ENCODE measurements at regions not wholly inside any gene's neighbourhood (a gene's known extent, or its start where the extent isn't known, plus 50 kb on each side); places are given as distances from the start of the nearest gene placed in this dataset.
"Not testable (repeated sequence)": the region's sequence is repeated elsewhere in the genome, so short reads cannot be mapped to it uniquely, and the experiment has no call there.

DNA sequence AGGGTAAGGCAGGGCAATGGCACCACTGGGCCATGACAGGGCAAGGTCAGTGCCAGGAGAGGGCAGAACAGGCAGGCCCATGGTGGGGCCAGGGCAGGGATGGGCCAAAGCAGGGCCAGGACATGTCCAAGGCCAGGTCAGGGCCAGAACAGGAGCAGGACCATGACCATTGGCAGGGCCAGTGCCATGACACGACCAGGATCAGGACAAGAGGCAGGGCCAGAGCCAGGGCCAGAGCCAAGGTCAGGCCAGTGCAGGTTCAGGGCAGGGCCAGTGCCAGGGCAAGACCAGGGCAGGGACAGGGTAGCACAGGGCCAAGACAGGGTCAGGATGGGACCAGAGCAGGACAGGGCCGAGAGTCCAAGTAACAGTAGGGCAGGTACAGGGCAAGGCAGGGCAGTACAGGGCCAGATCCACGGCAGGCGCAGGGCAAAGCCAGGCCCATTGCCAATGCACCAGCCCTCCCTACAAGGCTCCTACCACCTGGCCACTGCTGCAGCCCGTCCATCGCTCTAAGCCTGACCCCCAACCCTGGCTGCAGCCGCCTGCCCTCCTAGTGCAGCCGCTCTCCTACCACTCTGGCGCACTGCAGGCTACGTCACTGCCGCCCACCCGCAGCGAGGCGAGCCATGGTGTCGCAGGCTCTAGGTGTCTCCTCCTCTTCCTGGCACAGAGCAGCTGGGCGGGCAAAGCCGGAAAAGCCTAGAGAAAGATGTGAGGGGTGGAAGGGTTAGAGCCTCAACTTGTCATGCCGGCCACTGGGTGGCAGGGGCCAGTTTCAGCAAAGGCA, 2876.3 kb downstream of the RPIA start:
- H2BK20ac ChIP-seq (ENCODE audit: low read depth, low read length); H3K4me3 ChIP-seq (ENCODE audit: insufficient read depth, low read depth, low read length); H2BK120ac ChIP-seq (ENCODE audit: low read depth, low read length); H3K4ac ChIP-seq (ENCODE audit: low read depth, low read length); H3K79me1 ChIP-seq (ENCODE audit: low read depth in 1 of 2, low read length in 2 of 2); H4K5ac ChIP-seq (ENCODE audit: low read depth, low read length); H4K91ac ChIP-seq (ENCODE audit: insufficient read depth, low read depth, low read length); CTCF ChIA-PET; DNase-seq; H2AK5ac ChIP-seq (ENCODE audit: low read depth, low read length); dilution Hi-C loops (cut with HindIII; ENCODE audit: low sequenced_read_pairs, unreplicated experiment); in situ Hi-C loops (cut with MboI; ENCODE audit: low sequenced_read_pairs); H3K18ac ChIP-seq (ENCODE audit: low read depth, low read length); POLR2A ChIA-PET (ENCODE audit: unreplicated experiment); BruUV-seq (replicated peaks); H2BK5ac ChIP-seq (ENCODE audit: low read depth, low read length, poor library complexity, severe bottlenecking); H3K4me1 ChIP-seq (ENCODE audit: control insufficient read depth, insufficient read depth, low read length); H3K23ac ChIP-seq (ENCODE audit: low read depth, low read length); H3K14ac ChIP-seq (replicated peaks; ENCODE audit: low read depth, low read length); H3K9me3 ChIP-seq (ENCODE audit: control insufficient read depth, insufficient read depth, low read length); H2AFZ ChIP-seq (replicated peaks; ENCODE audit: low read length, poor library complexity); H3K4me2 ChIP-seq (ENCODE audit: low read depth, low read length); H3K27ac ChIP-seq (ENCODE audit: insufficient read depth, low read length); H2BK15ac ChIP-seq (ENCODE audit: low read depth, low read length); H3K56ac ChIP-seq (ENCODE audit: extremely low read depth, insufficient read depth, low read length); H4K20me1 ChIP-seq (ENCODE audit: insufficient read depth, low read length); H2AK9ac ChIP-seq (replicated peaks; ENCODE audit: low read depth, low read length, poor library complexity); H3K9me1 ChIP-seq (ENCODE audit: insufficient read depth, low read length); H3K27me3 ChIP-seq (ENCODE audit: control insufficient read depth, insufficient read depth, low read length); H4K8ac ChIP-seq (ENCODE audit: low read depth in 2 of 2, low read length in 2 of 2); H3K9ac ChIP-seq (ENCODE audit: low read depth, low read length); H3K36me3 ChIP-seq (ENCODE audit: control insufficient read depth, insufficient read depth, low read length); intact Hi-C loops (cut with micrococcal nuclease); ATAC-seq (ENCODE audit: low read depth): not testable (repeated sequence)
- 100% methylated on average over 2 of the region's 18 CpGs; no CpG with 5 or more reads in 1 of the 2 experiments for WGBS, 2 experiments (ENCODE audit: extremely low coverage in 2 of 2, insufficient read length in 1 of 2)

DNA sequence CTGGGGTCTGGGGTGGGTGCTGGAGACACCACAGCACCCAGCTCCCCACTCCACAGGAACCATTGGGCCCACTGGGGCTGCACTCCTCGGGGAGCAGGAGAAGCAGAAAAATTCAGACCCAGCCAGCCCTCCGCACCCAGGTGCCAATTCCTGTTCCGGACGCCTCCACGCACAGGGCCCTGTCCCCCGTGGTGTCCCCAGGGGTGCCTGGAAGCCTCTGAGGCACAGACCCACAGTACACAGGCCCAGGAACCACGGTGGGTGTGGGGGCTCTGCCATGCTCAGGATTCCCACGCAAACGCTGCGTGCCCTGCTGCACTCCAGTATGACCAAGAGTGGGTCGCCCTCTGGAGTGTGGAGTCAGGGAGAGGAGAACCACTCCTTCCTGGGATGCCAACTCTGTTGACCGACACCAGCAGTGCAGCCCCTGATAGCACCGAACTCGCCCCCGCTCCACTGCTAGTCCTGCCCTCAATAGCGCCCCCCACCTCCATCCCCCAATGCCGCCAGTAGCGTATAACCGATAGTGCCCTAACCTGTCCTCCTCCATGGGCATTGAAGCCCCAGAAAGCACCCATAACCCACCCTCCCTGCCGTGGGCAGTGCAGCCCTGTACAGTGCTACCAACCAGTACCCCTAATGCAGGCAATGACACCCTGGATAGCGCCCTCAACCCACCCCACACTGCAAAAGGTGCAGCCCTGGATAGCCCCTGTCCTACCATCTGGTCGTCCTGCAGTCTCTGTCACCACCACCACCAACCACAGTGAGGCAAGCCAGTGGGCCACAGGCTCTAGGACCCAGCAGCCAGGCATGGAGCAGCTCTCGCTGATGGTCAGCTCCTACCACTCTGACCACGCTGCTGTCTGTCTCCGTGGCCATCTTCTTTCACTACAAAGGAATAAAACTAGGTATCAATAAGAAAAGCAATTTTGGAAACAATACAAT, 2877.2 kb downstream of the RPIA start:
- CTCF ChIA-PET; H3K4me1 ChIP-seq (ENCODE audit: control insufficient read depth, insufficient read depth, low read length); H3K9ac ChIP-seq (ENCODE audit: low read depth, low read length); H3K18ac ChIP-seq (ENCODE audit: low read depth, low read length); in situ Hi-C loops (cut with MboI; ENCODE audit: low sequenced_read_pairs); H2AFZ ChIP-seq (replicated peaks; ENCODE audit: low read length, poor library complexity); DNase-seq; H3K9me3 ChIP-seq (ENCODE audit: control insufficient read depth, insufficient read depth, low read length); H3K4me2 ChIP-seq (ENCODE audit: low read depth, low read length); H2BK5ac ChIP-seq (ENCODE audit: low read depth, low read length, poor library complexity, severe bottlenecking); H3K4me3 ChIP-seq (ENCODE audit: insufficient read depth, low read depth, low read length); H3K36me3 ChIP-seq (ENCODE audit: control insufficient read depth, insufficient read depth, low read length); H3K4ac ChIP-seq (ENCODE audit: low read depth, low read length); H4K20me1 ChIP-seq (ENCODE audit: insufficient read depth, low read length); ATAC-seq (ENCODE audit: low read depth); POLR2A ChIA-PET (ENCODE audit: unreplicated experiment); H3K9me1 ChIP-seq (ENCODE audit: insufficient read depth, low read length); H3K27me3 ChIP-seq (ENCODE audit: control insufficient read depth, insufficient read depth, low read length); H3K27ac ChIP-seq (ENCODE audit: insufficient read depth, low read length); H2AK5ac ChIP-seq (ENCODE audit: low read depth, low read length); H3K56ac ChIP-seq (ENCODE audit: extremely low read depth, insufficient read depth, low read length); H3K23ac ChIP-seq (ENCODE audit: low read depth, low read length); H2BK120ac ChIP-seq (ENCODE audit: low read depth, low read length); H4K5ac ChIP-seq (ENCODE audit: low read depth, low read length); dilution Hi-C loops (cut with HindIII; ENCODE audit: low sequenced_read_pairs, unreplicated experiment); H3K79me1 ChIP-seq (ENCODE audit: low read depth in 1 of 2, low read length in 2 of 2); H2BK20ac ChIP-seq (ENCODE audit: low read depth, low read length); H3K14ac ChIP-seq (replicated peaks; ENCODE audit: low read depth, low read length); intact Hi-C loops (cut with micrococcal nuclease); H2AK9ac ChIP-seq (replicated peaks; ENCODE audit: low read depth, low read length, poor library complexity); H4K8ac ChIP-seq (ENCODE audit: low read depth in 2 of 2, low read length in 2 of 2); H2BK15ac ChIP-seq (ENCODE audit: low read depth, low read length); BruUV-seq (replicated peaks); H4K91ac ChIP-seq (ENCODE audit: insufficient read depth, low read depth, low read length): not testable (repeated sequence)
- WGBS, 2 experiments (ENCODE audit: extremely low coverage in 2 of 2, insufficient read length in 1 of 2), result no CpG with 5 or more reads among the region's 25 CpGs

Data from IMR-90 (cell line).